T-cell (primary cell): ENCODE measurements at regions not wholly inside any gene's neighbourhood (a gene's known extent, or its start where the extent isn't known, plus 50 kb on each side); places are given as distances from the start of the nearest gene placed in this dataset.

ENCODE experiments used
- ATAC-seq, 4 experiments: fragments of 200-7000 bp in 3 of 4; fragments of 150-1000 bp in 1 of 4; cut with Tn5 transposase; replicated peaks in 1 of 4; 1 replicate in 3 of 4; 2 replicates in 1 of 4; pipeline ENCODE4 v1.10.0; 2021; ENCODE audit warnings: moderate library complexity in 3 of 4, mild to moderate bottlenecking in 2 of 4, moderate number of reproducible peaks in 1 of 4
- CTCF ChIA-PET, 2 donors: fragments of 300-600 bp; sonication (Branson Sonifier 250); formaldehyde crosslinking; loops; one replicate each; lab custom pipeline; 2022; ENCODE audit warnings: antibody characterized with exemption in 2 of 2; lab: Charles Lee
- POLR2A ChIA-PET, 2 donors: fragments of 300-600 bp; sonication (Branson Sonifier 250); formaldehyde crosslinking; loops; one replicate each; lab custom pipeline; 2022; ENCODE audit warnings: antibody characterized with exemption in 2 of 2; lab: Charles Lee
- DNase-seq, 35 experiments: peaks; one replicate each; pipeline versions ENCODE4 v3.0.0 to v3.0.0-alpha.2; 2013 to 2023
- H3K27ac ChIP-seq: one replicate; pipeline ENCODE4 v1.5.1; 2013; ENCODE audit warnings: low read length
- H3K27me3 ChIP-seq, 2 experiments: replicated peaks in 1 of 2; 1 replicate in 1 of 2; 2 replicates in 1 of 2; pipeline versions ENCODE4 v1.6.1 to v1.7.0; 2013; ENCODE audit warnings: low read length in 1 of 2, mixed read lengths in 1 of 2; ENCODE audit not compliant: control insufficient read depth in 2 of 2, insufficient read depth in 2 of 2; ENCODE audit errors: extremely low read depth in 1 of 2
- H3K36me3 ChIP-seq, 2 donors: 1 replicate in 1 of 2; 2 replicates in 1 of 2; pipeline versions ENCODE4 v1.6.1 to v1.7.0; 2013; ENCODE audit warnings: low read length in 1 of 2; ENCODE audit not compliant: control insufficient read depth in 2 of 2, insufficient read depth in 1 of 2; ENCODE audit errors: extremely low read depth in 1 of 2
- H3K4me1 ChIP-seq, 2 experiments: 1 replicate in 1 of 2; 2 replicates in 1 of 2; pipeline versions ENCODE4 v1.6.1 to v1.7.0; 2013; ENCODE audit warnings: low read length in 2 of 2, mixed read lengths in 1 of 2; ENCODE audit not compliant: insufficient read depth in 2 of 2, control insufficient read depth in 1 of 2; ENCODE audit errors: extremely low read depth in 1 of 2
- H3K4me3 ChIP-seq, 2 donors: 1 replicate in 1 of 2; 2 replicates in 1 of 2; pipeline versions ENCODE4 v1.5.1 to v1.7.0; 2013; ENCODE audit warnings: mild to moderate bottlenecking in 2 of 2, low read length in 1 of 2, moderate library complexity in 1 of 2; ENCODE audit not compliant: control insufficient read depth in 1 of 2; ENCODE audit errors: extremely low read depth in 1 of 2
- H3K9me3 ChIP-seq: 2 replicates; pipeline ENCODE4 v1.7.0; 2013
- H3K27ac Mint-ChIP-seq, 2 donors: one replicate each; pipeline ENCODE4 v1.8.0; 2020 to 2021; ENCODE audit warnings: mild to moderate bottlenecking in 2 of 2, mixed read lengths in 2 of 2
- H3K27me3 Mint-ChIP-seq, 2 donors: one replicate each; pipeline ENCODE4 v1.8.0; 2021 to 2022; ENCODE audit warnings: mixed read lengths in 2 of 2
- H3K36me3 Mint-ChIP-seq: one replicate; pipeline ENCODE4 v1.8.0; 2021; ENCODE audit warnings: mixed read lengths
- H3K4me1 Mint-ChIP-seq, 3 donors: one replicate each; pipeline ENCODE4 v1.8.0; 2020 to 2022; ENCODE audit warnings: mixed read lengths in 3 of 3, mild to moderate bottlenecking in 1 of 3
- H3K4me3 Mint-ChIP-seq, 3 donors: one replicate each; pipeline ENCODE4 v1.8.0; 2020 to 2022; ENCODE audit warnings: mild to moderate bottlenecking in 3 of 3, mixed read lengths in 3 of 3, moderate library complexity in 3 of 3
- H3K9me3 Mint-ChIP-seq, 3 donors: one replicate each; pipeline ENCODE4 v1.8.0; 2020 to 2022; ENCODE audit warnings: mixed read lengths in 3 of 3
- WGBS: methylation state at CpG from one replicate; pipeline ENCODE4 v1.1.5; 2013; ENCODE audit warnings: missing lambda C conversion rate; ENCODE audit not compliant: insufficient coverage; 5-methylcytosine and 5-hydroxymethylcytosine counted together

DNA sequence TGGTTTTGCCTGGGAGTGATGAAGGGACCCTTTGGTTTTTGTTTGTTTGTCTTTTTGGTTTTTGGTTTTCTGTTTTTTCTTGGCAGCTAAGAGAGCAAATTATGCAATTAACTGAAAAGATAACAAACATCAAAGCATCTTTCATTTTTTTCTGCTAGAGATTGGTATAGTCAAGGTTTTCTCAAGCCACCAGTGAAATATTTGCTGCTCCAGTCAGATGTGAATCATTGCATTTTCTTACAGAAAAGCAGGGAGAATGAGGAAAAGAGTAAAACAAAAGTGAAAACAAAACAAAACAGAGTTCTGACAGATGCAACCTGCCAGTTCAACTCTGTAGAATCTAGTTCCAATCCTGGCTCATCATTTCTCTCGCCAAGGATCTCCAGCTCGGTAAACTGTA, 660.7 kb downstream of the DSC3 start:
- no peaks in the 10 kb centered on the region for H3K9me3 ChIP-seq
- POLR2A ChIA-PET = no interaction called here
- H3K36me3 ChIP-seq = no peaks in the 10 kb centered on the region
- Mint-ChIP-seq H3K36me3 (no peaks in the 10 kb centered on the region), H3K27me3 (no peaks in the 10 kb centered on the region), H3K4me1 (no peaks in the 10 kb centered on the region), H3K4me3 (no peak overlapping the region), H3K27ac (no peak overlapping the region), H3K9me3 (peaks cover 4 to 27% (median 15%) of the 10 kb centered on the region in 3 donors)
- no peak for ATAC-seq
- no peaks in the 10 kb centered on the region for H3K4me1 ChIP-seq
- WGBS = no CpG with 5 or more reads among the region's 2 CpGs
- DNase-seq = no peak
- H3K4me3 ChIP-seq = no peak overlapping the region
- CTCF ChIA-PET = no interaction called here
- no peaks in the 10 kb centered on the region for H3K27me3 ChIP-seq
- H3K27ac ChIP-seq = no peak overlapping the region

DNA sequence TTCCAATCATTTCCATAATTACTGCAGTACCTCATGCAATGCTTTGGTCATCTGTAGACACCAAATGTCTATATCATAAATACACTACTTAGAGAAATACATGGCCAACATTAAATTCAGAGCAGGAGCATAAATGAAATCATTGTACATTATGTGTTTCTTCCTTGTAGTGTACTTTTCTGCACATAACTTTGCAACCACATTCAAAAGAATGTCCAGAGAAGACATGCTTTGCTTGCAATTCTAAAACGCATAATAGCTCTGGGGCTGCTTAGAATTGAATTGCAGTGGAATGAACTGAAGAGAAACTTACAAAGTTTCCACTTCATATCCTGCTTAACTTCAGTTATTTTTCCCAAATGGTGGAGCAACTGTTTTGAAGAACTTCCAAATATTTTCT, 664.4 kb downstream of the DSC3 start:
- ChIA-PET POLR2A (no interaction called here), CTCF (no interaction called here)
- Histone ChIP-seq H3K36me3 (no peaks in the 10 kb centered on the region), H3K4me1 (no peaks in the 10 kb centered on the region), H3K27me3 (no peaks in the 10 kb centered on the region), H3K9me3 (no peaks in the 10 kb centered on the region), H3K27ac (no peak overlapping the region), H3K4me3 (no peak overlapping the region)
- Mint-ChIP-seq H3K4me3 (no peak overlapping the region), H3K27me3 (no peaks in the 10 kb centered on the region), H3K4me1 (no peaks in the 10 kb centered on the region), H3K27ac (no peak overlapping the region), H3K9me3 (peaks cover 10 to 28% (median 22%) of the 10 kb centered on the region in 3 donors), H3K36me3 (no peaks in the 10 kb centered on the region)
- ATAC-seq (no peak), DNase-seq (no peak)
- no CpG with 5 or more reads among the region's 1 CpG for WGBS

DNA sequence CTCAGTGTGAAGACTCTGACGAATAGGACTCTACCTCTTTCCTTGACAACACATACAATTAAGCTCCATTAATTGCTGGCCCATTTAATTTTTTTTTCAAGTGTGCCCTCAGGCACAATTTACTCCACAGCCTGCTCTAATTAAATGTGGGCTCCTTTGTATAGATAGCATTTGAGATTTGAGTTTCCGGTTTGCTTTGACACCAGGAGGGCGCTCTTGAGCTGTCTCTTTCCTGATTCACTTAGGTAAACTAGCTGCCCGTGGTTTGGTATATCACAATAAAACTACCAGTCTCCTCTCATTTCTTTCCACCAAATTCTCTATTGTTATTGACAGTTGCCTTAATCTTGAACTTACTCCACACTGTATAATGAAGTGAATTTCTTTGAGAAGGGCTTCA, 666.0 kb downstream of the DSC3 start:
- Mint-ChIP-seq H3K9me3 (peaks cover 10 to 24% (median 16%) of the 10 kb centered on the region in 3 donors), H3K27ac (no peak overlapping the region), H3K4me1 (no peaks in the 10 kb centered on the region), H3K27me3 (no peaks in the 10 kb centered on the region), H3K36me3 (no peaks in the 10 kb centered on the region), H3K4me3 (no peak overlapping the region)
- Histone ChIP-seq H3K27ac (no peak overlapping the region), H3K36me3 (no peaks in the 10 kb centered on the region), H3K4me1 (no peaks in the 10 kb centered on the region), H3K9me3 (no peaks in the 10 kb centered on the region), H3K4me3 (no peak overlapping the region), H3K27me3 (no peaks in the 10 kb centered on the region)
- CTCF ChIA-PET = no interaction called here
- WGBS = no CpG with 5 or more reads among the region's 4 CpGs
- ATAC-seq (no peak), DNase-seq (no peak)
- POLR2A ChIA-PET = no interaction called here

DNA sequence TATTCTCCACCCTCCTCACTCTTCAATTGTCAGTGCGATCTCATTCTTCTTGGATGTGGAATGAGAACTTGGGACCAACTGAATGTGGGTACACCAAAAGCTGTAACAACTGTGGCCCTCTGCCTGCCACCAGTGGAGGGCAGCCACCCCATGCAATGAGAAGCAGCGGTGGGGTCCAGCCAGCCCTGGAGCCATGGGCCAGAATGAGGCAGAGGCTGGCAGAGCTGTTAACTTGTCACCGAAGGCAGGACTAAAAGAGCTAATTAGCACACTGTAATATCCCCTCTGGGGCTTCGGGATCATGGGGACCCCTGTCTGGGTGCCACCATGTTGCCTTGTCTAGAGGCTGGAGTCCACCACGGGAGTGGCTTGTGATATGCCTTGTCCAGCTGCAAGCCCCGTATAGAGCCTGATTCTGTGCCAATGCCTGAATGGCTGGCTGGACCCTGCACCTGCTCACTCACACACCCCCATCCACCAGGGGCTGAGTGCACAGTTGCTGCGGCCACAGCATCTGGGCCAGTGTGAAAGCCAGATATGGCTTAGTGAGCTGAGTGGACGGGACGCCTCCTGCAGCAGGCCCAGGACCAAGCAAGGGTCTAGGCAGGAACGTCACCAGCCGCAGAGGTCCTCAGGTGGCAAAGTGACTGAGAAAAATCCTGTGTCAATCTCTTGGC, 680.5 kb downstream of the DSC3 start:
- Mint-ChIP-seq H3K27me3 (no peaks in the 10 kb centered on the region), H3K27ac (no peak overlapping the region), H3K9me3 (peaks cover 3 to 15% (median 8%) of the 10 kb centered on the region in 3 donors), H3K4me1 (no peaks in the 10 kb centered on the region), H3K4me3 (no peak overlapping the region), H3K36me3 (no peaks in the 10 kb centered on the region)
- Histone ChIP-seq H3K4me1 (no peaks in the 10 kb centered on the region), H3K27me3 (no peaks in the 10 kb centered on the region), H3K9me3 (no peaks in the 10 kb centered on the region), H3K27ac (no peak overlapping the region), H3K4me3 (no peak overlapping the region), H3K36me3 (no peaks in the 10 kb centered on the region)
- DNase-seq = no peak
- CTCF ChIA-PET = no interaction called here
- no peak for ATAC-seq
- POLR2A ChIA-PET = no interaction called here
- WGBS = 87% methylated on average over 9 of the region's 11 CpGs

DNA sequence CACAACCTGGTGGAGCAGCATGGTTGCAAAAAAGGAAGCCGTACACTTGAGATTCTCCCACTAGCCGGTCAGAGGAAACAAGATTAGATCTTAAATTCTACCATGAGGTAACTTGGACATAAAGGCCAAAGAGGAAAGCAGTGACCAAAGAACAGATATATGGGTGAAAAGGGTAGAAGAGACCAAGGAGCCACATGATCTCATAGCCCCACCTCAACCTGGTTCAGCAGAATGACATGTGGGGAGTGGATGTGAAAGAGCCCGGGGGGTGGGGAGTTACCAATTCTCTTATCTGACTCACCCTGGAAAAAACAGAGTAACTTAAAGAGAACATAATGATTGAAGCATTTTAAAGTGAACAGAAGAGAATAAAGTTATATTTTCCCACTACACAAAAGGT, 683.0 kb downstream of the DSC3 start:
- no peak overlapping the region for H3K4me3 ChIP-seq
- Mint-ChIP-seq H3K27me3 (no peaks in the 10 kb centered on the region), H3K4me1 (no peaks in the 10 kb centered on the region), H3K27ac (no peak overlapping the region), H3K4me3 (no peak overlapping the region), H3K36me3 (no peaks in the 10 kb centered on the region), H3K9me3 (peaks cover under 1 to 14% (median 6%) of the 10 kb centered on the region in 3 donors)
- no peak overlapping the region for H3K27ac ChIP-seq
- DNase-seq (no peak), ATAC-seq (no peak)
- no peaks in the 10 kb centered on the region for H3K27me3 ChIP-seq
- no peaks in the 10 kb centered on the region for H3K9me3 ChIP-seq
- CTCF ChIA-PET = no interaction called here
- POLR2A ChIA-PET = no interaction called here
- no CpG with 5 or more reads among the region's 3 CpGs for WGBS
- no peaks in the 10 kb centered on the region for H3K4me1 ChIP-seq
- no peaks in the 10 kb centered on the region for H3K36me3 ChIP-seq

DNA sequence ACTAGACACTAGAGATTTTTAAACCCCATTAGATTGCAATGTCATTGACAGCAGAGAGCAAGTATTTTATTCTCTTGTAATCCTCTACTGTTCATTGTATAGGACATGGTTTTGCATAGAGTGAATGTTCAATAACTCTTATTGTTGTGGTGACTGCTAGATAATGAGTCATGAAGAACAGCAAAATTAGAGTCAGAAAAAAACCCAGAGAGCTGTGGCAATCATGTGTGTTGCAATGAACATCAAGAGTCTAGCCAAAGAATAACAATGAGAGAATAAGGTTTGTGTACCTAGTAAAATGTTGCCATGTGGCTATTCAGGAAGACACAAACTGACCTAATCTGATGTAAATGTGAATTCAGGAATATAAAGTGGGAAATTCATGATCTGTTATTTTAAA, 684.0 kb downstream of the DSC3 start:
- Histone ChIP-seq H3K27ac (no peak overlapping the region), H3K9me3 (no peaks in the 10 kb centered on the region), H3K27me3 (no peaks in the 10 kb centered on the region), H3K4me1 (no peaks in the 10 kb centered on the region), H3K4me3 (no peak overlapping the region), H3K36me3 (no peaks in the 10 kb centered on the region)
- no peak for ATAC-seq
- no peaks in the 10 kb centered on the region for H3K4me1 Mint-ChIP-seq
- H3K27ac Mint-ChIP-seq = no peak overlapping the region
- DNase-seq = no peak
- POLR2A ChIA-PET = no interaction called here
- H3K27me3 Mint-ChIP-seq = no peaks in the 10 kb centered on the region
- no peaks in the 10 kb centered on the region for H3K36me3 Mint-ChIP-seq
- CTCF ChIA-PET = no interaction called here
- H3K4me3 Mint-ChIP-seq = no peak overlapping the region
- peaks cover 0 to 13% (median 6%) of the 10 kb centered on the region in 3 donors for H3K9me3 Mint-ChIP-seq
